GM21526 (cell line): ENCODE measurements at regions not wholly inside any gene's neighbourhood (a gene's known extent, or its start where the extent isn't known, plus 50 kb on each side); places are given as distances from the start of the nearest gene placed in this dataset.
"Not testable (repeated sequence)": the region's sequence is repeated elsewhere in the genome, so short reads cannot be mapped to it uniquely, and the experiment has no call there.

Source experiments
- ATAC-seq: cut with Tn5 transposase; IDR thresholded peaks from one replicate; pipeline ENCODE4 v1.9.1; 2021; ENCODE audit warnings: moderate library complexity; ENCODE audit not compliant: unreplicated experiment, low FRiP score

DNA sequence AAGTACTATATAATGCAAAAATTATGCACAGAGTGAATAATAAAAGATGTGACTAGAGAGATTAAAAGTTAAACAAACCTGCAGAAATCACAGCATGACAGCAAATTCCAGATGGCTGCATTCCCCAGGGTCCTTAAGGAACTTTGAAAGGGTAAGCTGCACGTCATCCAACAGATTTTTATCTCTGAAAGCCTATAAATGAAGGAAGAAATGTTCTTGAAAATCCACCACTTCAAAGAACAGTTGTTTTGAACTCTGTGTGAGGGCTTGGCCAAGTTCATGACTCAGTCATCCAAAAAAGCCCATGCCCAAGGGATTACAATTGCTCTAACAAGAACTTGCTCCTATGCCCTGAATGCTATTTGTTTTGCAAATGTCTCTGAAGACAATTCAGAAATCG lies 603.6 kb downstream of the PLOD2 start:
- ATAC-seq = no peak

DNA sequence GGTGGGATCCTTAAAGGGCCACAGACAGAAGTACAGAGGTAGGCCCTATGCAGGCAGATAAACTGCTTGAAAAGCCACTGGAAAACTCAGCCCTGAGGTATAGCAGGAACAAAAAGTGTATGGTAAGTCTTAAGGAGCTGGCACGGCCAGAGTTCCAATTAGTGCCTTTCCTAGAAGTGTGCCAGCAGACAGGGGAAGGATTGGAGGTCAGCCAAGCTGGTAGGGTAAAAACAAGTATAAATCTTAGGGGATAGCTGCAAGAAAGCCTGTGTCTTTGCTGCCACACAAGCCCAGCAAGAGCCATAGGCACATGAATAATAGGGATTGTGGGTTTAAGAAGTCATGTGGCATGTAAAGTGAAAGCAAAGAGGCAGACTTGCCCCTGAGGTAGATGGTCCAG lies 582.5 kb downstream of the PLOD2 start:
- ATAC-seq = no peak

DNA sequence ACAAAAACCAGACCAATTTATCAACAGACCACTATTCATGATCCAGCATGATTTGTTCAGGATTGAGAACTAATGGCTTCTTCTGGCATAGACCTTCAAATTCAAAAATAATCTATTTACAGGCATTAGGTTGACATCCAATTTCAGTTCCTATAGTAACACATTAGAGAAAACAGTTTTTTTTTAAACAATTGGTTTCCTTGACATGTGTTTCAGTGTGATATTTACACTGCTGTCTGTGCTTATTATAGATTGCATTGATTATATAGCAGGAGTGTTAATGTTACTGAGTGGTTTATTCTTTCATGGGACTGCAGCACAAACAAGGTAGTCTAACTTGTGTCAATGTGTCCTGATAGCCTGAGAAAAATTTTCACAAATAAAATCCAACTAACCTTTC lies 579.3 kb downstream of the PLOD2 start:
- ATAC-seq = no peak

DNA sequence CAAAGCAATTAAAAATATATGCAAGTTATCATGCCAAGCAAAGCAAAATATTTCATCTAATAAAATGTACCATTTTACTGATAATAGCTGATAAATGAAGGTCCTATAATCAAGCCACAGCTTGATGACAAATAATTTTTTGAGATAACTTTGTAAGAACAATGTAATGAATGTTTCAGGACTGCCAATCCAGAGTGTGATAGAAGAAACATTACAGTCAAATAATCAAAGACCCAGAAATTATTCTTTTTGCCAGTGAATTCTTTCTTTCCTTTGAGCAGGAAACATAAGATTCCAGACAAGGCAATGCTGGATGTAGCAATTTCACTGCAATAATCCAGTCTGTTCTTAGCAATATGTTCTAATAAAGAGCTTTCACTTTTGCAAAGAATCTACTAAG lies 556.1 kb downstream of the PLOD2 start:
- ATAC-seq = no peak

DNA sequence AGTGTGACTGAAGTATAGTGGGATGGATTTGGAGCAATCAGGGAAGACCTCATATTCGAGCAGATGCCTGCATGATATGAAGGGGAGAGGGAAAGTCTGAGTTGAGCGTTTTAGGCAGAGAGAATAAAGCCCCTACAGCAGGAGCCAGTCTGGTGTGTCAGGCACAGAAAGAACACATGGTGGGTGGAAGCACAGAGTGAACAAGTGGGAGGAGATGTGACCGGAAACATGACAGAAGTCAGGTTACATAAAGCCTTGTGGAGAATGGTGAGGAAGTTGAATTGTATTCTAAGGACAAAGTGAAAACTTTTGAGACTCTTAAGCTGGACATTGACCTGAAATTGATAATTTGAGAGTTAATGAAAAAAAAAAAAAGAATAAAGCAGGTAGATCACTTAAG lies 541.0 kb downstream of the PLOD2 start:
- ATAC-seq = no peak

DNA sequence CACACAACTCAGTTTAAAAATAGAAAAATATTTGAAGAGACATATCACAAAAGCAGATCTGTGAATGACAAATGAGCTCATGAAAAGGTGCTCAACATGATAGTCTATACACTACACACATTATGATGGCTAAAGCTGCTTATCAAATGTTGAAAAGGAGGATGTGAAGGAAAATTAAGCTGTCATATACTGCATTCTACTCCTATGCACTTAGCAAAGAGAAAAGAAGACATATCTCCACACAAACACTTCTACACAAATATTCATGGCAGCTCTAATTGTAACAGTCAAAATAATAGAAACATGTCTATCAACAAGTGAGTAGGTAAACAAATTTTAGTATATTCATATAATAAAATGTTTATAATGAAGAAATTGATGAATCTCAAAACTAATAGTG lies 540.5 kb downstream of the PLOD2 start:
- ATAC-seq = no peak

DNA sequence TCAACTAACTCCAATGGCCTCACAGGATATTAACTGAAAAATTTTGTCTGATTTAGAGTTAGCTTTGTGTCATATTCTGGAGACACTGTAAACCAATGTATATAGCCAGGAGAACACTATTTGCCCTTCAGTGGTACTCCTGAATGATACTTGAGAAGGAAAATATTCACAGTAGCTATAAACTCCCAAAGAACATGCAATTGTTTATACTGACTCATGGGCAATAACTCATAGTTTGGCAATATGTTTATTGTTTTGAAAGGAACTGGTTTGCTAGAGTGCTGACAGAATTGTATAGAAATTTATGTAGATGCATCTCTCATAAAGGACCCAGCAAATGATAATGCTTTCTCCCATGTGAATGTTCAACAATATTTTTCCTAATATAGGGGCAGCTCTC lies 537.6 kb downstream of the PLOD2 start:
- no peak for ATAC-seq

DNA sequence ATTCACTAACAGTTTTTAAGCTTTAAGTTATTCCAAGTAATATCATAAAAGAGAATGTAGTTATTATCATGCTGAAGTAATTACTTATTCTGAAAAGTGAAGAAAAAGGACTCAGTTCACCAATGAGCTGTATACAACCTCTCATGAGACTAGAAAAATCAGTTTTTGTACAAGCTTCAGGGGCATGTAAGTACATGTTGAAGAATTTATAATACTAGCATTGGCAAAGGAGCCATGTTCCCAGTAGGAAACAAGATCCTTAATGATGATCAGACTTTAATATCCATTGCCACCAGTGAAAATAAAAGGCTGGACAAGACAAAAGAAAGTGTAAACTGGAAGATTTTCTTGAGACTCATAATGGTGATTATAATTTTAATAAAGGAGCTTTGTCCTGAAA lies 532.8 kb downstream of the PLOD2 start:
- no peak for ATAC-seq

DNA sequence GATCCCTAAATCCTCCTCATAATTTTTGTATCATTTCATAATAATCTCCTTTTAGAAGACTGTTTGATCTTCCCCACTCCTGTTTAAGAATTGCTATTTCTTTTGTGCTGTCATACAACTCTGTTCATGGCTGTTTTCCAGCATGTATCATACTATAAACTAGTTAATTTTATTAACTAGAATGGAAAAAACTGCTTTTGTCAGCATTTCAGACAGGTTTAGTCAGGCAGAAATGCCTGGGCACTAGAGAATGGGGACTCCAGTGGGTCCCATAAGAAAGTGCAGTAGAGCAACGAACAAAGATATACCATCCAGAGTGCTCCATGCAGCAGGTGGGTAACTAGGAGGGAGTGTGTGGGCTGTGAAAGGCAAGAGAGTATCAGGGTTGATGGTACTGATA lies 523.9 kb downstream of the PLOD2 start:
- no peak for ATAC-seq

DNA sequence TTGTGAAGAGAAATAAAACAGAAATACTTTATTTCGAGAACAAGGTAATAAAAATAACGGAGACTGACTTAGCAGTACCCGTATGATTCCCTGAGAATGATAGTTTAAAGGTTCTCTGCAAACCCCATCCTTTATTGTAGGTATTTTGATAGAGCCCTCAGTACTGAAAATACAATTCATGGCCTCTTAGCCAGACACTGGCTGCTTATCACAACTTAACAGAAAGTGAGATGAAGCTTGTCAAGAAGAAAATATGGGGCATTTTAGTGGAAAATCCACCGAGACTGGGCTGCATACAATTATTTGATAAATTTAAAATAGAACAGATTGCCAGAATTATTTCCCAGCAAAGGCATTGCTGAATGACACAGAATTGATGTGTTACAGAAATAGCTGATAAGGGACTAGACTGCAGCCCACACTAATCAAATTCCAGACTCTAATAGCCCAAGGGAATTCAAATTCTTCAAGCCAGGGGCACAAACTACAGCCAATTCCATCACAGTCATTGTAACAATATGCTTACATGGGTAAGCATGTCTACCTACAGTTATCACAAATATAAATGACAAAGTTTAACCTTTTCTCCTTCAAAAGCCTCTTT lies 521.9 kb downstream of the PLOD2 start:
- no peak for ATAC-seq

DNA sequence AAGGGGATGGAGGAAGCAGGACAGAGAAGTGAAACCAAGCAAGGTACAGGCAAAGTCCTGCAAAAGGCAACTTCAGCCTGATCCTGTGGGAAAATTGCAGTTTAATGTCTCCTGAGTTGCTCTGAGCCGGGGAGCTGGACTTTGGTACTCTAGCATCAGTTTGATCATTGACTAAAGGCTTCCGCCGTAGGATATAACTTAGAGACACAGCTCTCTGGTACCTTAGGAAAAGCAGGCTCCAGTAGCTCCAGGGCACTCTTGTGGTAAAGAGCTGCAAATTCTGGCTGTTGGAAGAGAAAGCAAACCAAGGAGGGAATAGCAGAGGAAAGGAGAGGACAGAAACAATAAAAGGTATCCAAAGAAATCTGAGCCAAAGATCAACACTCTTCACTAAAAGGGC lies 521.1 kb downstream of the PLOD2 start:
- ATAC-seq = no peak

DNA sequence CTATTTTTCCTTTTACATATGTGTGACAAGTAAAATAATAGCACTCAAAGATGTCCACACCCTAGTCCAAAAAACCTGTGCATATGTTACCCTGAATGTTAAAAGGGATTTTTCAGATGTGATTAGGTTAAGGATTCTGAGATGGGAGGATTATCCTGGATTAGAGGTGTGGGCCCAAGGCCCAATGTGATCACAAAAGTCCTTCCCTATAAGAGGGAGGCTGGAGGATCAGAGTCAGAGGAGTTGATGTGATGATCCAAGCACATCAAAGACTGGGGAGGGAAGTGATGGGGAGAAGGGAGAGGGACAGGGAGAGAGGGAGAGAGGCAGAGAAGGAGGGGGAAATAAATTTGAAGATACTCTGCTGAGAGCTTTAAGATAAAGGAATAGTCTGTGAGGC lies 512.6 kb downstream of the PLOD2 start:
- no peak for ATAC-seq

DNA sequence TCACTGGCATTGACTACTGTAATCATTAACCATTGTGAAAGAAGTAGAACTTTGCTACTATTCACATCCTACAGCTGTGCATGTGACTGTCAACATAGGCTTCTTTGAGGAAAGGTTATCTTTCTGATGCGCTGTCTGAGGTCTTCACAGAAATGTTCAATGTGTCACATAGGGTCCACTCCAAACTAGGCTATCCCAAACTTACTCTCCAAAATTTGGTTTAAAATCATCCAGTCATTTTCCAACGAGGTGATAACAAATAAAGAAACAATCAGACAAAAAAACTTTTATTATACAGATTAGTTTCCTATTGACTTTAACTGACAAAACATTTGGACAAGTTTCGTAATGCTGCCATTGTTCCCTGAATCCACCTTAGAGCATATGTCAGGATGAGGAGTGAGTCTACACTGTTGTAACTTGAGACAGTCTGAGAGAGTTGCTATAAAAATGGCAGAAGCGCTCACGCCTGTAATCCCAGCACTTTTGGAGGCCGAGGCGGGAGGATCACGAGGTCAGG lies 511.6 kb downstream of the PLOD2 start:
- no peak for ATAC-seq

DNA sequence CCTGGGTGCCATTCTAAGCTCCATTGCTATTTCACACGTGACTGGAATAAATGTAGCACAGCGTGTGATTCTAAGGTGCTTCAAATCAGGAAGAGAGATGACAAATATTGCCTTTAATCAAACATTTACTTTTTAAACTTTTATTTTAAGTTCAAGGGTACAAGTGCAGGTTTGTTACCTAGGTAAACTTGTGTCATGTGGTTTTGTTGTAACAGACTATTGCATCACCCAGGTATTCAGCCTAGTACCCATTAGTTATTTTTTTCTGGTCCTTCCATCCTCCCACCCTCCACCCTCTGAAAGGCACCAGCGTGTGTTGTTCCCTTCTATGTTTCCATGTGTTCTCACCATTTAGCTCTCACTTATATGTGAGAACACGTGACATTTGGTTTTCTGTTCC lies 510.8 kb downstream of the PLOD2 start:
- ATAC-seq = no peak

DNA sequence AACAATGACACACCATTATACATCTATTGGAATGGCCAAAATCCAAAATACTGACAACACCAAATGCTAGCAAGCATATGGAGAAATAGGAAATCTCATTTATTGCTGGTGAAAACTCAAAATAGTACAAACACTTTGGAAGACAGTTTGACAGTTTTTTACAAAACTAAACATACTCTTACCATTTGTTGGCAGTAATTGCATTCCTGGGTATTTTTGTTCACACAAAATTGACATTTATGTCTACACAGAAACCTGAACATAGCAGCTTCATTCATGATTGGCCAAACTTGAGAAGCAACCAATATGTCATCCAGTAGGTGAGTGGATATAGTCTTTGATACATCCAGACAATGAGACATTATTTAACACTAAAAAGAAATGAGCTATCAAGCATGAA lies 489.9 kb downstream of the PLOD2 start:
- no peak for ATAC-seq

DNA sequence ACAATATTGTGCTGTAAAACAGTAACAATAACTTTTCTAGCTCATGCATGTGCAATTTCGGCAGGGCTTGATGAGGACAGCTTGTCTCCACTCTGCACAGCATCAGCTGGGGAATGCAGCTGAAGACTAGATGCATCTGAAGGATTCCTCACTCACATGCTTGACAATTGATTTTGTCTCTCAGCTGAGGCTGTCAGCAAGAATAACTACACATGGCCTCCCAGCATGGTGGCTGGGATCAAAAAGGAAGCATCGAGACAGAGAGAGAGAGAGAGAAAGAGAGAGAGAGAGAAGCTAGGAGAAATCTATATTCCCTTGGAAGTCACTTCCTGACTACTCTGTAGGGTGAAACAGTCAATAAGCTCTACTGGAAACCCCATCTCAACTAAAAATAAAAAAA lies 487.1 kb downstream of the PLOD2 start:
- ATAC-seq = no peak

DNA sequence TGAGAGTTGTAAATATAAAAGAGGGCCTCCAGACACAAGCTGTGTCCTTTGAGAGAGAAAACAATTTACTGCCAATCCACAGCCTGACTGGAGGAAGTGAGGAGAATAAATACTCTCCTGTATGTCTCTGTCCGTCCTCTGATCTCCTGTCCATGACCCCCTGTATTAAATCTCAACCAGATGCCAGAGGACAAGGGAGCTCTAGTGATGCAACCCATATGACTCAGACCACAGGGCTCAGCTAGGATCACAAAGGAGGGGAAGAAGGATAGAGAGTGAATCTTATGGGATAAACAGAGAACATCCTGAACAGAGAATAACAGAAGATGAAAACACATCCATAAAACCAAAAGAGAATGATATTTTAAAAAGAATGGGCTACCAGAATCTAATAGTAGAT lies 482.6 kb downstream of the PLOD2 start:
- no peak for ATAC-seq

DNA sequence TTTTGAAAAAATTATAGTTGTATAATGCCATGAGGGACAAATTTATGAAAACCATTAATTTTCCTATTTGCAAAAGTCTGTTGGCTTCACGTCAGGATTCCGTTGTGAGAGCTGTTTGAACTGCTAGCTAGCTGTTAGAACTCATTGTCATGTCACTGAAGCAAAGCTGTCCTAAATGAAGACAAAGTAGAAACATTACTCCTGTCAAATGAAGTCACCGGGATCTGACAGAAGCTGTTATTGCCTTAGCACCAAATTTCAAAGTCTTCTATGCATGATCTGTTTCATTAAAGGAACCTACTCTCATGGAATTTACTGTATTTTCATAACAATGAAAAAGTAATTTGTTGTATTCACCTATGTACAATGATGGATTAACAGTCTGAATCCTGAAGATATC lies 479.8 kb downstream of the PLOD2 start:
- no peak for ATAC-seq

DNA sequence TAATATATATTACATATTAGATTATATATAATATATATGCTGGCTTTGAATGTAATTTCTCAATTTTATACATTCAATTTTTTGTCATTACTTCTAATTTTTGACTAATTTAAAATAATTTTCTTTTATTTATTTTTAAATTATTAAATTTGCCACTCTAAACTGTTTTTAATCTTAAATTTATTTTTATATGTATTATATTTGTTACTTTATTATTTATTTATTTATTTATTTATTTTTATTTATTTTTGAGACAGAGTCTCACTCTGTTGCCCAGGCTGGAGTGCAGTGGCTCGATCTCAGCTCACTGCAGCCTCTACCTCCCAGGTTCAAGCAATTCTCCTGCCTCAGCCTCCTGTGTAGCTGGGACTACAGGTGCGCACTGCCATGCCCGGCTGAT lies 473.0 kb downstream of the PLOD2 start:
- ATAC-seq = not testable (repeated sequence)

DNA sequence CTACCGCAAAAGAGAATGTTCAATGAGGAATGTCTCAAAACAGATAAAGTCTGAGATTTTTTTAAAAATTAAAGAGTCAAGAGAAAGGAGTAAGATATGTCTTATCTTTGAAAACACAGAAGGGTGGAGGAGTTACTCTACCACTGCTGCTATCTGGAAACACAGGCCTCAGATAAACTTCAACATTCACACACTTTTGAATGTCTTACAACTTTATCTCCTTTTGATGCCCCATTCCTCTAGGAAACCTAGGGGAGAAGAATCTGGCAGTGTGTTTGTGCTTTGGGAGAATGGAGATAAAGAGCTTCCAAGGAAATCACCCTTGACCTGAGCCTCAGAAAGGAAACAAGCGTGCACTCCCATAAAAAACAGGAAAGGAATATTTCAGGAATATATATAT lies 468.2 kb downstream of the PLOD2 start:
- ATAC-seq = no peak

DNA sequence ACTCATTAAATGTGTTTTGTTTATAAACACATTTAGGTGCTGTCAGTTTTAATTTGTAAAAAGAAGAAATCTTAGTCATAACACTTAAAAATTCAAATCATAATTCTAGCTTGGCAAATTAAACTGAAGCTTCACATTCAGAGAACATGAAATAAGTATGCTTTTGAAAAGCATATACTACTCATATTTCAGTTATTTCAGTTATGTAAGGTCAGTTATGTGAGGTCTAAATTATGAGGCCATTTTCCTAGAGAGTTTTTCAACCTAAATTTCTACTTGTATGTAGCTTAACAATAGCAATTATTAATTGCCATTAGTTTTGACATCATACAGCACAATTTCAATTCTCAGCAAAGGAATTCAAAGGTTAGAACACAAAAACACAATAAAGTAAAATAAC lies 465.0 kb downstream of the PLOD2 start:
- ATAC-seq = no peak

DNA sequence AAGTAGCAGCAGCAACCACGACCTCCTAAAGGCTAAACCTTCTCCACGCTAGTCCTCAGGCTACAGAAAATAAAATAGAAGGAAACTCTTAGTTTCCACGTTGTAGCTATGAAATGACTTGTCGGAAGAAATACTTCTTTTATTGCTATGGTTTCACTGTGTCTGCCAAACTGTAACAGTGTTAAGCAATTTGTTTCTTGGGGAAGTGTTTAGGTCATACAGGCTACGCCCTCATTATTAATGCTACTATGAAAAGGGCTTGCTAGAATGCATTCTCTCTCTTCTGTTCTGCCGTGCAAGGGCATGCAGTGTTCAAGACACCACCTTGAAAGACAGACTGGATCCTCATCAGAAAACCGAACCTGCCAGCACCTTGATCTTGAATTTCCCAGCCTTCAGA lies 462.7 kb downstream of the PLOD2 start:
- no peak for ATAC-seq

DNA sequence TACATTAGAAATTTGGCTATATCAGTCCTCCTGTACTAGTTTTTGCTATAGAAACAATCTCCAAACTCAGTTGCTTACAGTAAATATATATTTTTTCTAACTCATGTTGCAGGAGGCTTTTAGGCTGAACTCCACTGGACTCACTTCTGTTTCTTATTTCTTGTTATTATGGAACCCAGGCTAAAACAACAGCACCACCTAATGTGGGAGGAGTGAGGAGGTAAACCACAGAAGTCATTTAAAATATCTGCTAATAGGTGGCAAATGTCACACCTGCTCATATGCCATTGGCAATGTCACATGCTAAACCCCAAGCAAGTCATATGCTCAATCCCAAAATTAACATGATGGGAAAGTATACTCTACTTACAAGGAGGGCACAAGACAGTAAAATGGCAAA lies 462.2 kb downstream of the PLOD2 start:
- ATAC-seq = no peak
